Left colon (tissue), 2 donors: ENCODE measurements at regions not wholly inside any gene's neighbourhood (a gene's known extent, or its start where the extent isn't known, plus 50 kb on each side); places are given as distances from the start of the nearest gene placed in this dataset.
"Not testable (repeated sequence)": the region's sequence is repeated elsewhere in the genome, so short reads cannot be mapped to it uniquely, and the experiment has no call there.

Source experiments
- ATAC-seq: fragments of 200-7000 bp; cut with Tn5 transposase; one replicate; pipeline ENCODE4 v1.9.1; 2020; ENCODE audit warnings: mild to moderate bottlenecking, moderate library complexity
- DNase-seq, 2 donors: peaks; one replicate each; pipeline ENCODE4 v3.0.0-alpha.2; 2020
- intact Hi-C, 2 donors: fragments of 100-400 bp; cut with DNase I in 1 of 2; cut with micrococcal nuclease in 1 of 2; formaldehyde crosslinking; loops; one replicate each; pipeline versions ENCODE4 v1.11.2 to v1.14.0; 2022; cut with DNase I, micrococcal nuclease
- donor health status: DM: no; HTN: no; CAD: no.
- donor health status: DM: yes; HTN: yes; CAD: no.

GRCh38 chr3:4198491-4198890 is 104.7 kb upstream of the SETMAR start:
- ATAC-seq (no peak), DNase-seq (no peak)
- intact Hi-C loops, result no loop called here

GRCh38 chr3:4204776-4205175 is 98.4 kb upstream of the SETMAR start:
- intact Hi-C loops, ATAC-seq, DNase-seq: not testable (repeated sequence)

- intact Hi-C loops, result no loop called here
- DNase-seq, result no peak
- no peak for ATAC-seq
These were observed 95.5 kb upstream of the SETMAR start for GRCh38 chr3:4207672-4208071.

GRCh38 chr3:4208556-4208955 is 94.6 kb upstream of the SETMAR start:
- intact Hi-C loops, result no loop called here
- ATAC-seq, result no peak
- DNase-seq, result no peak

GRCh38 chr3:4211610-4212009 is 91.6 kb upstream of the SETMAR start:
- ATAC-seq (peak; percentile 79), DNase-seq (peak in 1 of 2 donors; percentile 15)
- intact Hi-C loops, result no loop called here

GRCh38 chr3:4213420-4213819 is 89.7 kb upstream of the SETMAR start:
- intact Hi-C loops, ATAC-seq: not testable (repeated sequence)

GRCh38 chr3:4216974-4217373 is 86.2 kb upstream of the SETMAR start:
- ATAC-seq, result not testable (repeated sequence)

More at GRCh38 chr3:4213420-4213819, 89.7 kb upstream of the SETMAR start:
- DNase-seq, result not testable (repeated sequence)

GRCh38 chr3:4218456-4219226 is 84.5 kb upstream of the SETMAR start:
- no peak for DNase-seq
- intact Hi-C loops, result no loop called here
- ATAC-seq, result no peak

More at GRCh38 chr3:4216974-4217373, 86.2 kb upstream of the SETMAR start:
- intact Hi-C loops, DNase-seq: not testable (repeated sequence)

- no peak for ATAC-seq
- no peak for DNase-seq
- intact Hi-C loops, result no loop called here
These were observed 84.0 kb upstream of the SETMAR start for GRCh38 chr3:4219227-4219568.

- intact Hi-C loops, result no loop called here
- DNase-seq (no peak), ATAC-seq (no peak)
These were observed 83.1 kb upstream of the SETMAR start for GRCh38 chr3:4220065-4220464.

GRCh38 chr3:4222574-4223175 is 80.5 kb upstream of the SETMAR start:
- DNase-seq, result no peak

GRCh38 chr3:4223777-4224176 is 79.4 kb upstream of the SETMAR start:
- no peak for ATAC-seq
- intact Hi-C loops, result no loop called here
- no peak for DNase-seq

More at GRCh38 chr3:4222574-4223175, 80.5 kb upstream of the SETMAR start:
- ATAC-seq, result no peak
- intact Hi-C loops, result no loop called here

GRCh38 chr3:4224331-4224730 is 78.8 kb upstream of the SETMAR start:
- intact Hi-C loops, result no loop called here
- DNase-seq (no peak), ATAC-seq (no peak)

GRCh38 chr3:4225005-4225471 is 78.1 kb upstream of the SETMAR start:
- ATAC-seq (no peak), DNase-seq (no peak)
- intact Hi-C loops, result no loop called here

GRCh38 chr3:4228295-4228694 is 74.9 kb upstream of the SETMAR start:
- no peak for ATAC-seq
- DNase-seq, result no peak
- intact Hi-C loops, result no loop called here

GRCh38 chr3:4231041-4231440 is 72.1 kb upstream of the SETMAR start:
- intact Hi-C loops, result no loop called here
- ATAC-seq, result no peak
- no peak for DNase-seq

GRCh38 chr3:4232798-4233197 is 70.4 kb upstream of the SETMAR start:
- intact Hi-C loops, result no loop called here
- ATAC-seq (no peak), DNase-seq (no peak)

- ATAC-seq (no peak), DNase-seq (no peak)
- intact Hi-C loops, result no loop called here
These were observed 69.7 kb upstream of the SETMAR start for GRCh38 chr3:4233488-4233887.

GRCh38 chr3:4234889-4235288 is 68.3 kb upstream of the SETMAR start:
- DNase-seq, result no peak
- intact Hi-C loops, result no loop called here
- no peak for ATAC-seq

- ATAC-seq, result no peak
- intact Hi-C loops, result no loop called here
- DNase-seq, result no peak
These were observed 67.5 kb upstream of the SETMAR start for GRCh38 chr3:4235690-4236089.
